DOHH2 (cell line): ENCODE measurements at regions not wholly inside any gene's neighbourhood (a gene's known extent, or its start where the extent isn't known, plus 50 kb on each side); places are given as distances from the start of the nearest gene placed in this dataset.

Source experiments
- EZH2phosphoT487 ChIP-seq: fragments of 200-600 bp; sonication (generic); IDR thresholded peaks from 2 replicates; pipeline ENCODE4 v1.6.1; 2017; ENCODE audit warnings: borderline replicate concordance, mild to moderate bottlenecking, antibody characterized with exemption, low read length, moderate library complexity, mixed read lengths
- TF ChIP-seq, protein P1 (sequence below): fragments of 200-600 bp; sonication (generic); IDR thresholded peaks from one replicate; pipeline ENCODE4 v1.5.1; 2014; ENCODE audit warnings: antibody characterized with exemption, mild to moderate bottlenecking, low read depth, low read length; ENCODE audit not compliant: poor library complexity, severe bottlenecking

GRCh38 chrX:13196782-13197181 lies 123.1 kb downstream of the ATXN3L start:
- TF ChIP-seq, protein P1, sequence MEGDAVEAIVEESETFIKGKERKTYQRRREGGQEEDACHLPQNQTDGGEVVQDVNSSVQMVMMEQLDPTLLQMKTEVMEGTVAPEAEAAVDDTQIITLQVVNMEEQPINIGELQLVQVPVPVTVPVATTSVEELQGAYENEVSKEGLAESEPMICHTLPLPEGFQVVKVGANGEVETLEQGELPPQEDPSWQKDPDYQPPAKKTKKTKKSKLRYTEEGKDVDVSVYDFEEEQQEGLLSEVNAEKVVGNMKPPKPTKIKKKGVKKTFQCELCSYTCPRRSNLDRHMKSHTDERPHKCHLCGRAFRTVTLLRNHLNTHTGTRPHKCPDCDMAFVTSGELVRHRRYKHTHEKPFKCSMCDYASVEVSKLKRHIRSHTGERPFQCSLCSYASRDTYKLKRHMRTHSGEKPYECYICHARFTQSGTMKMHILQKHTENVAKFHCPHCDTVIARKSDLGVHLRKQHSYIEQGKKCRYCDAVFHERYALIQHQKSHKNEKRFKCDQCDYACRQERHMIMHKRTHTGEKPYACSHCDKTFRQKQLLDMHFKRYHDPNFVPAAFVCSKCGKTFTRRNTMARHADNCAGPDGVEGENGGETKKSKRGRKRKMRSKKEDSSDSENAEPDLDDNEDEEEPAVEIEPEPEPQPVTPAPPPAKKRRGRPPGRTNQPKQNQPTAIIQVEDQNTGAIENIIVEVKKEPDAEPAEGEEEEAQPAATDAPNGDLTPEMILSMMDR: no peak
- TF ChIP-seq EZH2phosphoT487: no peak
